ENCODE measurements at regions not wholly inside any gene's neighbourhood (a gene's known extent, or its start where the extent isn't known, plus 50 kb on each side); places are given as distances from the start of the nearest gene placed in this dataset.

- Histone ChIP-seq H3K23me2 (ENCODE audit: insufficient read length, low read depth, low read length, poor library complexity, severe bottlenecking) (no peaks in the 10 kb centered on the region), H3T11ph (ENCODE audit: low read length) (no peak overlapping the region), H2BK15ac (ENCODE audit: low read depth, low read length) (no peak overlapping the region; the same call in 1 of the 2 replicates), H4K8ac (replicated peaks; ENCODE audit: insufficient read length, low read depth, low read length) (no peak overlapping the region), H2AFZ (ENCODE audit: low read length) (no peak overlapping the region), H3K9me3 (ENCODE audit: control insufficient read depth, low read depth, low read length) (no peaks in the 10 kb centered on the region), H2BK5ac (ENCODE audit: insufficient read length, low read length) (no peak overlapping the region), H4K5ac (ENCODE audit: insufficient read length, low read depth, low read length) (no peak overlapping the region), H3K4ac (ENCODE audit: low read depth, low read length) (no peak overlapping the region), H3K79me1 (ENCODE audit: insufficient read depth, low read depth, low read length, poor library complexity, severe bottlenecking) (no peaks in the 10 kb centered on the region), H3K9ac (ENCODE audit: extremely low read depth, insufficient read length, low read length) (no peak overlapping the region), H3K27ac (ENCODE audit: insufficient read length, low read depth, low read length) (no peak overlapping the region), H2AK5ac (ENCODE audit: insufficient read length, low read length) (no peak overlapping the region), H4K91ac (ENCODE audit: insufficient read length, low read depth, low read length) (no peak overlapping the region), H2BK120ac (ENCODE audit: low read depth, low read length, poor library complexity, severe bottlenecking) (no peak overlapping the region), H3K4me1 (ENCODE audit: insufficient read depth, low read length) (no peaks in the 10 kb centered on the region), H2BK20ac (ENCODE audit: low read depth, low read length, poor library complexity, severe bottlenecking) (no peak overlapping the region), H3K27me3 (ENCODE audit: insufficient read depth, low read length) (no peaks in the 10 kb centered on the region), H3K18ac (ENCODE audit: insufficient read length, low read depth, low read length) (no peak overlapping the region), H3K14ac (ENCODE audit: insufficient read depth, low read length) (no peak overlapping the region), H3K4me2 (ENCODE audit: insufficient read depth, insufficient read length, low read length) (no peak overlapping the region), H3K23ac (ENCODE audit: insufficient read length, low read depth, low read length) (no peak overlapping the region), H4K20me1 (ENCODE audit: control insufficient read depth, insufficient read depth, insufficient read length) (no peaks in the 10 kb centered on the region), H3K56ac (ENCODE audit: insufficient read length, low read depth, low read length) (no peak overlapping the region), H3K79me2 (ENCODE audit: insufficient read depth, low read length) (no peaks in the 10 kb centered on the region), H2BK12ac (ENCODE audit: insufficient read length, low read depth, low read length) (no peak overlapping the region)
- DNase-seq: no peak
- Mint-ChIP-seq H3K27me3 (ENCODE audit: low read depth) (no peaks in the 10 kb centered on the region), H3K4me3 (no peak overlapping the region), H3K4me1 (peaks cover 4 to 11% of the 10 kb centered on the region in 2 experiments; a peak in 3 of 4 replicates), H3K27ac (no peak overlapping the region), H3K9me3 (peaks cover 0 to 6% of the 10 kb centered on the region in 2 experiments; a peak in 2 of 5 replicates), H3K36me3 (ENCODE audit: insufficient read depth in 1 of 3, low read depth in 3 of 3) (peaks cover 0 to 7% (median 2%) of the 10 kb centered on the region in 3 experiments; a peak in 4 of 7 replicates)
- no CpG with 5 or more reads among the region's 3 CpGs for WGBS (ENCODE audit: extremely low coverage, insufficient read length, low lambda C conversion rate)
- no peak for TF ChIP-seq CTCF (conservative IDR thresholded peaks at IDR 0.05)
Observed at GRCh38 chr5:4337519-4337918, 741.9 kb downstream of the IRX1 start.

Data from H9 (cell line).